ENCODE measurements at regions not wholly inside any gene's neighbourhood (a gene's known extent, or its start where the extent isn't known, plus 50 kb on each side); places are given as distances from the start of the nearest gene placed in this dataset.
A peak's percentile ranks its signal among the peaks of the same experiment; 100 is the strongest.

DNA sequence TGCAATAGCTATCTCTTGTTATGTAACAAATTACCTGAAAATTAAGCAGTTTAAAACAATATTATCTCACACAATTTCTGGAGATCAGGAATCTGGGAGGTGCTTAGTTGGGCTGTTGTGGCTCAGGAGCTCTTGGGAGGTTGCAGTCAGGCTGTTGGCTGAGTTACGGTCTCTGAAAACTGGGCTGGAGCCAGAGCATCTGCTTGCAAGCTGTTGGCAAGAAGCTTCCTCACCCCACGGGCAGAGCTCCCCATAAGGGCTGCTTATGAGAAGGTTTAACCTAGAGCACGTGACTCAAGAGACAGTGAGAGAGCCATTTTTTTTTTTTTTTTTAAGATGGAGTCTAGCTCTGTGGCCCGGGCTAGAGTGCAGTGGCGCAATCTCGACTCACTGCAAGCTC, 346.8 kb downstream of the ATP23 start:
- DNase-seq (no peak), ATAC-seq (ENCODE audit: poor library complexity) (no peak)
- CTCF ChIA-PET, result no interaction called here
- peaks cover 0 to 7% of the 10 kb centered on the region in 2 experiments for H3K9me3 ChIP-seq (ENCODE audit: control insufficient read depth in 1 of 2, insufficient read depth in 1 of 2, low read length in 2 of 2)
- Mint-ChIP-seq H3K36me3 (ENCODE audit: low read depth) (no peaks in the 10 kb centered on the region), H3K27me3 (peaks cover 14% of the 10 kb centered on the region), H3K4me3 (no peak overlapping the region), H3K4me1 (ENCODE audit: low read depth) (no peaks in the 10 kb centered on the region), H3K9me3 (peaks cover 6% of the 10 kb centered on the region), H3K27ac (no peak overlapping the region)
- H3K27ac ChIP-seq (ENCODE audit: low read depth in 1 of 2, low read length in 2 of 2), result no peak overlapping the region
- intact Hi-C loops (cut with DNase I, micrococcal nuclease), result no loop called here
- H3K27me3 ChIP-seq (ENCODE audit: control insufficient read depth in 1 of 2, insufficient read depth in 2 of 2, low read length in 2 of 2), result no peaks in the 10 kb centered on the region
- POLR2A ChIA-PET, result no interaction called here
- H3K36me3 ChIP-seq (ENCODE audit: insufficient read depth, low read length), result no peaks in the 10 kb centered on the region
- H3K4me1 ChIP-seq (ENCODE audit: insufficient read depth, low read length), result no peaks in the 10 kb centered on the region
- TF ChIP-seq, protein P1, sequence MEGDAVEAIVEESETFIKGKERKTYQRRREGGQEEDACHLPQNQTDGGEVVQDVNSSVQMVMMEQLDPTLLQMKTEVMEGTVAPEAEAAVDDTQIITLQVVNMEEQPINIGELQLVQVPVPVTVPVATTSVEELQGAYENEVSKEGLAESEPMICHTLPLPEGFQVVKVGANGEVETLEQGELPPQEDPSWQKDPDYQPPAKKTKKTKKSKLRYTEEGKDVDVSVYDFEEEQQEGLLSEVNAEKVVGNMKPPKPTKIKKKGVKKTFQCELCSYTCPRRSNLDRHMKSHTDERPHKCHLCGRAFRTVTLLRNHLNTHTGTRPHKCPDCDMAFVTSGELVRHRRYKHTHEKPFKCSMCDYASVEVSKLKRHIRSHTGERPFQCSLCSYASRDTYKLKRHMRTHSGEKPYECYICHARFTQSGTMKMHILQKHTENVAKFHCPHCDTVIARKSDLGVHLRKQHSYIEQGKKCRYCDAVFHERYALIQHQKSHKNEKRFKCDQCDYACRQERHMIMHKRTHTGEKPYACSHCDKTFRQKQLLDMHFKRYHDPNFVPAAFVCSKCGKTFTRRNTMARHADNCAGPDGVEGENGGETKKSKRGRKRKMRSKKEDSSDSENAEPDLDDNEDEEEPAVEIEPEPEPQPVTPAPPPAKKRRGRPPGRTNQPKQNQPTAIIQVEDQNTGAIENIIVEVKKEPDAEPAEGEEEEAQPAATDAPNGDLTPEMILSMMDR (IDR thresholded peaks at IDR 0.05), result no peak
- no peak overlapping the region for H3K4me3 ChIP-seq (ENCODE audit: low read length)

DNA sequence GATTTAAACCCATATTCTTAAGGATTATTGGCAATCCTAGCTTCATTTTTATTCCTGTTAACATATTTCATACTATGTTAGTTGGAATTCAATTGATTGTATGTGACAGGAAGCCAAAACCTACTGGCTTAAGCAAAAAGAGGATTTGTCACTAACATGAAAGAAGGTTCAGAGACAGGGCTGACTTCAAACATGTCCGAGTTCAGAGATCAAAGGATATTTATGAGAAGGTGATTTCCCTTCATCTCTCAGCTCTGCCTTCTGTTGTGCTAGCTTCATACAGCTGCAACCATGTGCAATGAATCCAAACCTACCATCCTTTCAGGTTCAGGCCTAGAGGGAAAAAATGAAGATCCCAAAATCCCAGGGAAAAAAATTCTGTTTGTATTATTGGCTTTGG, 349.7 kb downstream of the ATP23 start:
- TF ChIP-seq, protein P1 (IDR thresholded peaks at IDR 0.05), result no peak
- intact Hi-C loops (cut with DNase I, micrococcal nuclease), result no loop called here
- Mint-ChIP-seq H3K9me3 (no peaks in the 10 kb centered on the region), H3K27ac (no peak overlapping the region), H3K4me3 (no peak overlapping the region), H3K4me1 (ENCODE audit: low read depth) (no peaks in the 10 kb centered on the region), H3K27me3 (peaks cover 17% of the 10 kb centered on the region), H3K36me3 (ENCODE audit: low read depth) (no peaks in the 10 kb centered on the region)
- peak in 2 of 14 experiments; percentile 5 to 7 for DNase-seq
- Histone ChIP-seq H3K27ac (ENCODE audit: low read depth in 1 of 2, low read length in 2 of 2) (no peak overlapping the region), H3K4me1 (ENCODE audit: insufficient read depth, low read length) (no peaks in the 10 kb centered on the region), H3K36me3 (ENCODE audit: insufficient read depth, low read length) (no peaks in the 10 kb centered on the region), H3K9me3 (ENCODE audit: control insufficient read depth in 1 of 2, insufficient read depth in 1 of 2, low read length in 2 of 2) (peaks cover 0 to 7% of the 10 kb centered on the region in 2 experiments), H3K4me3 (ENCODE audit: low read length) (no peak overlapping the region), H3K27me3 (ENCODE audit: control insufficient read depth in 1 of 2, insufficient read depth in 2 of 2, low read length in 2 of 2) (no peaks in the 10 kb centered on the region)
- POLR2A ChIA-PET, result no interaction called here
- ATAC-seq (ENCODE audit: poor library complexity), result peak; percentile 26
- CTCF ChIA-PET, result no interaction called here

DNA sequence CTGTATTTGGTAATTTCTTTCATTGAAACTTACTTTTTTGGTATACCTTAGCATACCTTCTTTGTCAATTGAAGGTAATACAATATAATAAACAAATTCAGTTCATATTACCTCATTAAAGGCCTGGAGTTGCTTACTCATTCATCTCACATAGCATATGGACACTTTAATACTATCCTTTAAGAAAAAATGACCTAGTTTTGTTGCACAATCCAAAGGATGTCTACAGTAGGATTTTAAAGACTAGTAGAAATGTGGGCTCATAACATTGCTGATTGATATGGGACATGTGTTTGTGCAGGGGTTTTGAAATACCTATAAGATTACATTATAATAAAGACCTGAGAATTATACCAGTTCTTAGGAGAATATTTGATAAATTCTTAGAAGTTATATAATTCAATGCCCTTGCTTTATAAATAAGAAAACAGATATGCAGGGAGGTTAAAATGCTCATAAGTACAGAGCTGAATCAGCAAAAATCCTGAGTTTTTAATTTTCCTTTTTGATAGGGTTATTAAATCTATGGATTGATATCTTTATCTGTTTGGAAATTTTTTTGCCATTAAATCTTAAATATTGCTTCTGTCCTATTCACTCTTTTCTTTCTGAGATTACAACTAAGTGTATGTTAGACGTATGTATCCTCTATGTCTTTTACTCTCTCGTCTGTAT, 352.1 kb downstream of the ATP23 start:
- H3K9me3 ChIP-seq (ENCODE audit: control insufficient read depth in 1 of 2, insufficient read depth in 1 of 2, low read length in 2 of 2), result peaks cover 0 to 3% of the 10 kb centered on the region in 2 experiments
- Mint-ChIP-seq H3K27ac (no peak overlapping the region), H3K4me1 (ENCODE audit: low read depth) (no peaks in the 10 kb centered on the region), H3K27me3 (peaks cover 23% of the 10 kb centered on the region), H3K4me3 (no peak overlapping the region), H3K9me3 (no peaks in the 10 kb centered on the region), H3K36me3 (ENCODE audit: low read depth) (no peaks in the 10 kb centered on the region)
- no peak overlapping the region for H3K4me3 ChIP-seq (ENCODE audit: low read length)
- ChIA-PET POLR2A (no interaction called here), CTCF (no interaction called here)
- TF ChIP-seq, protein P1 (IDR thresholded peaks at IDR 0.05), result no peak
- H3K4me1 ChIP-seq (ENCODE audit: insufficient read depth, low read length), result no peaks in the 10 kb centered on the region
- DNase-seq, result no peak
- H3K27ac ChIP-seq (ENCODE audit: low read depth in 1 of 2, low read length in 2 of 2), result no peak overlapping the region
- H3K36me3 ChIP-seq (ENCODE audit: insufficient read depth, low read length), result no peaks in the 10 kb centered on the region
- intact Hi-C loops (cut with DNase I, micrococcal nuclease), result no loop called here
- no peaks in the 10 kb centered on the region for H3K27me3 ChIP-seq (ENCODE audit: control insufficient read depth in 1 of 2, insufficient read depth in 2 of 2, low read length in 2 of 2)
- no peak for ATAC-seq (ENCODE audit: poor library complexity)
